Kidney (tissue), 13 donors: ENCODE measurements at regions not wholly inside any gene's neighbourhood (a gene's known extent, or its start where the extent isn't known, plus 50 kb on each side); places are given as distances from the start of the nearest gene placed in this dataset.

ENCODE experiments used
- DNase-seq, 5 donors: peaks; one replicate each; pipeline ENCODE4 v3.0.0-alpha.2; 2013 to 2020
- FAIRE-seq: peaks from 2 replicates; lab custom pipeline; 2012; peaks lifted over from hg19 to GRCh38; lab: Jason Lieb, UNC
- H3K27ac ChIP-seq, 2 donors: one replicate each; pipeline ENCODE4 v1.7.0; 2013; ENCODE audit warnings: low read depth in 2 of 2, low read length in 2 of 2, inconsistent platforms in 1 of 2
- H3K27me3 ChIP-seq: one replicate; pipeline ENCODE4 v1.7.1; 2013; ENCODE audit warnings: low read length, inconsistent platforms; ENCODE audit not compliant: control insufficient read depth, insufficient read depth
- H3K36me3 ChIP-seq, 3 donors: one replicate each; pipeline versions ENCODE4 v1.7.0 to v1.7.1; 2013; ENCODE audit warnings: low read length in 3 of 3, control low read depth in 1 of 3, inconsistent platforms in 1 of 3; ENCODE audit not compliant: insufficient read depth in 3 of 3, control insufficient read depth in 2 of 3
- H3K4me1 ChIP-seq, 3 donors: one replicate each; pipeline versions ENCODE4 v1.7.0 to v1.7.1; 2013; ENCODE audit warnings: low read length in 3 of 3, inconsistent platforms in 1 of 3, low read depth in 1 of 3; ENCODE audit not compliant: control insufficient read depth in 2 of 3, insufficient read depth in 2 of 3
- H3K4me3 ChIP-seq, 3 donors: one replicate each; pipeline versions ENCODE4 v1.7.0 to v1.8.1; 2013; ENCODE audit warnings: low read length in 3 of 3, control low read depth in 1 of 3, inconsistent platforms in 1 of 3
- H3K9ac ChIP-seq, 3 donors: one replicate each; pipeline versions ENCODE4 v1.7.0 to v1.7.1; 2013; ENCODE audit warnings: low read length in 3 of 3, control low read depth in 1 of 3, inconsistent platforms in 1 of 3
- H3K9me3 ChIP-seq, 3 donors: one replicate each; pipeline versions ENCODE4 v1.7.0 to v1.7.1; 2013; ENCODE audit warnings: low read length in 3 of 3, control low read depth in 1 of 3, inconsistent platforms in 1 of 3; ENCODE audit not compliant: control insufficient read depth in 2 of 3, insufficient read depth in 1 of 3
- CTCF ChIP-seq: IDR thresholded peaks from 3 replicates; pipeline ENCODE4 v1.5.1; 2012; ENCODE audit warnings: mild to moderate bottlenecking, moderate library complexity, borderline replicate concordance; ENCODE audit not compliant: insufficient read depth; ENCODE audit errors: extremely low read depth
- intact Hi-C: fragments of 100-400 bp; cut with DNase I; formaldehyde crosslinking; loops from one replicate; pipeline ENCODE4 v1.11.1; 2022
- donor health status: control.
- donor health status: control.
- donor health status: control.
- donor health status: control.
- donor health status: control.
- donor health status: DM: yes; HTN: yes; CAD: no.
- donor health status: Normal renal cell carcinoma (clear cell type).

- no peak for TF ChIP-seq CTCF
- Histone ChIP-seq H3K27ac (no peak overlapping the region), H3K27me3 (no peaks in the 10 kb centered on the region), H3K4me1 (no peaks in the 10 kb centered on the region), H3K9me3 (no peaks in the 10 kb centered on the region), H3K4me3 (no peak overlapping the region), H3K9ac (no peak overlapping the region), H3K36me3 (no peaks in the 10 kb centered on the region)
- FAIRE-seq (no peak), DNase-seq (peak in 1 of 5 donors; percentile 5)
- intact Hi-C loops, result no loop called here
These were observed 97.0 kb upstream of the TRIM2 start for GRCh38 chr4:153107246-153107645.

DNA sequence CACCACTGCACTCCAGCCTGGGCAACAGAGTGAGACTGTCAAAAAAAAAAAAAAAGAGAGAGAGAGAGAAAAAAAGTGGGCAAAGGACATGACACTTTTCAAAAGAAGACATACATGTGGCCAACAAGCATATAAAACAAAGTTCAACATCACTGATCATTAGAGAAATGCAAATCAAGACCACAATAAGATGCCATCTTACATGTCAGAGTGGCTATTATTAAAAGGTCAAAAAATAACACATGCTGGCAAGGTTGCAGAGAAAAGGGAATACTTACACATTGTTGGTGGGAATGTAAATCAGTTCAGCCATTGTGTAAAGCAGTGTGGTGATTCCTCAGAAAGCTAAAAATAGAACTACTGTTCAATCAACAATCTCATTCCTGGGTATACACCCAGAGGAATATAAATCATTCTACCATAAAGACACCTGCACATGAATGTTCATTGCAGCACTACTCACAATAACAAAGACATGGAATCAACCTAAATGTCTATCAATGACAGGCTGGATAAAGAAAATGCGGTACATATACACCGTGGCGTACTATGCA is 94.9 kb upstream of the TRIM2 start:
- FAIRE-seq (no peak), DNase-seq (no peak)
- no peak overlapping the region for H3K27ac ChIP-seq
- intact Hi-C loops, result no loop called here
- no peaks in the 10 kb centered on the region for H3K4me1 ChIP-seq
- no peaks in the 10 kb centered on the region for H3K27me3 ChIP-seq
- no peak overlapping the region for H3K4me3 ChIP-seq
- H3K9me3 ChIP-seq, result no peaks in the 10 kb centered on the region
- H3K36me3 ChIP-seq, result no peaks in the 10 kb centered on the region
- TF ChIP-seq CTCF, result no peak
- no peak overlapping the region for H3K9ac ChIP-seq

GRCh38 chr4:153110739-153111138 is 93.5 kb upstream of the TRIM2 start:
- Histone ChIP-seq H3K36me3 (no peaks in the 10 kb centered on the region), H3K4me1 (peaks cover 0 to 4% (median 0%) of the 10 kb centered on the region in 3 donors), H3K9ac (no peak overlapping the region), H3K4me3 (no peak overlapping the region), H3K27me3 (no peaks in the 10 kb centered on the region), H3K27ac (no peak overlapping the region), H3K9me3 (no peaks in the 10 kb centered on the region)
- FAIRE-seq (no peak), DNase-seq (peak in 2 of 5 donors; percentile 9 to 80)
- intact Hi-C loops, result no loop called here
- TF ChIP-seq CTCF, result no peak
